Activated CD8-positive, alpha-beta memory T cell treated with anti-CD3 and anti-CD28 coated beads, Interleukin-2, amount 50 U/mL, for 1 hour (primary cell): ENCODE measurements at regions not wholly inside any gene's neighbourhood (a gene's known extent, or its start where the extent isn't known, plus 50 kb on each side); places are given as distances from the start of the nearest gene placed in this dataset.

ENCODE experiments used
- DNase-seq: peaks from one replicate; pipeline ENCODE4 v3.0.0-alpha.2; 2020; ENCODE audit errors: extremely low read depth

DNA sequence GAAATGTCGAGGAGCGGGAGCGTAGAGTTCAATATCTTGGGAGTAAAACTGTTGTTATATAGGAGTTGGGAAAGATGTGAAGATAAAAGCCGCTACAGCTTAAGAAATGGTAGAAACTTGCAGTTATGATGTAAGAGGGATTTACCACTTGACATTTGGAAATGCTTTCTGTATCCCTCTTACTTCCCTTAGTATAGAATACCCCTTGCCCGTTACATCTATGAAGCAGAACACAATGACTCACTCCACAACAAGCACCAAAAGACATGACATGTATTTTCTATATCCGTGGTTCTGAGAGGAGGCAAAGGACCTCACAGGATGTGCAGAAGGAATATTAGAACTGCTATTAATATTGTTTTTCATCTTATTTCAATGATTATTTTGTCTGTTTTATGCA lies 254.2 kb upstream of the NR2F2 start:
- no peak for DNase-seq

DNA sequence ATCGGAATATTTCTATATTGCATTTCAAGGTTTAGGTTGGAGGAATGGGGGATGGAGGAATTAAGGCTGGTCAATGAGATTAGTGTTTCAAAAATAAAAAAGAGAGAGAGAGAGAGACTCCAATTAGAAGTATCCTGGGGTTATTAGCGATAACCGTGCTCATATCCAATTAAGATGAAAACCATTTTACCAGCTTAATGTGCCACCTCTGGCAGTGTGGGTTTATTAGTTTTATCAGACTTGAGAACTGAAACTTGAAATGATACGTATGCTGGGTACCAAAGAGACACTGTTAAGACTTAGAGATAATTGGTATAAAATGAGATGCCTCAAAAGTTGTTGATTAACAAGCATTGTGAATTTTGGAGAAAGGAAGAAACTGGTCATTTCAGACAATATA lies 251.5 kb upstream of the NR2F2 start:
- no peak for DNase-seq

DNA sequence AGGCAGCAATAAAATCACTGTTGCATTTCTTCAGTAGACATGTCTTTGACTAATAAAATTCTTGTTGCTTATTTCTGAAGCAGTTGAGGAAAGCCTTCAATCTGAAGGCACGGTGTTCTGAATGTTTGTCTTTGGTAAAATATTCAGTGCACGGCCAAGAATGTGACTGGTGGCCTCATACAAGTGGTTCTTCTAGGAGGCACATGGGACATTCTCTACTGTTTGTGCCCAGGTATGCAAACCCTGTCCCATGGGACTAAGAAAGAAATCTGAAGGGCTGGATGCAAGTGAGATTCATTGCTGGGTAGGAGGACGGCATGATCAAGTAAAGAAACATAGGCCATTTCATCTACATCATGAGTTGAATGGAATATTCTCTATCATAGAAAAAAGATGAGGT lies 250.6 kb upstream of the NR2F2 start:
- DNase-seq: no peak

DNA sequence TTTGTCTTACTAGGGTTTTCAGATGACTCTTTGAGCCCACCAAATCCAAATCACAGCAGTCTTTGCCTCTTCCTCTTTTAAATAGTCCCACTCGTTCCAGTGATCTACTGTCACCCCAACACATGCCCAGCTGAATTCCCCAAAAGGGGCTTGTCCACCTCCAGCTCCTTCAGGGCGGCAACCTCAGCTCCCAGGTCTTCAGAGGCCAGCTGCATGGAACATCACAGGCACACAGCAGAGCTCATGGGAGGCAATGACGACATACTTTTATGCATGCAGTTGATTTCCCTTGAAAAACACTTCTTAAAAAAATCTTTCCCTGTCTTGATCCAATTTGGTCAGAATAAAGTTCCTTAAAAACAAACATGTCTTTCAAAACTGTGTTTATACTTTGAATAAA lies 244.3 kb upstream of the NR2F2 start:
- no peak for DNase-seq

DNA sequence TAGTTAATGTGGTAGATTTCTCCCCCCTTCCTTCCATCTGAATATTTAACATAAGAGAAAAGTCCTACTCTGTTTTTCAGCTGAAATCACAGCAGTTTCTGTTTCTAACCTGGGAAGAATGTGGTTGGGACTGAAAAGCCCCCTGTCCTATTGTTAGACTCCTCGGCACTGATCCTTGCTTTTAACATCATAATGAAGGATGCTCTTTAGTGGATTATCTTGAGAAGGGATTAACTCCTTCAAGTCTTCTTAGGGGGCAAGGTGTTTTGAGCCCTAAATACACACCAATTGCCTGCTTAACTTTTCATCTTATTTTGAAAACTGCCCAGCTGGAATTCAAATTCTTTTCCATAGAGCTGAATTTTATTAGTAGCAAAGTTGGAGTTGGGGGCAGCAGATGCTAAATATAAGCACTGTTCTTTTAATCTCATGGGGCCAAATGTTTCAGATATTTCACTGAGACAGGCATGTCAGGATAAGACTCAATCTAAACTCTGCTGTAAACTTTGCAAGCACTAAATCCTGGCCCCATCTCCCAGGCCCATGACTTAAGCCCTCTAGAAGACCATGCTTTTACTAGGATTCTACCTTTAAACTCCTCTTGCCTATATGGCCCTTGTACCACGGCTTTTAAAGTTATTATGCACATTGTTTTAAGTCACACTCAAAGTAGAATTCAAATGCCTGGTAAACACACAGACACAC lies 243.2 kb upstream of the NR2F2 start:
- no peak for DNase-seq

DNA sequence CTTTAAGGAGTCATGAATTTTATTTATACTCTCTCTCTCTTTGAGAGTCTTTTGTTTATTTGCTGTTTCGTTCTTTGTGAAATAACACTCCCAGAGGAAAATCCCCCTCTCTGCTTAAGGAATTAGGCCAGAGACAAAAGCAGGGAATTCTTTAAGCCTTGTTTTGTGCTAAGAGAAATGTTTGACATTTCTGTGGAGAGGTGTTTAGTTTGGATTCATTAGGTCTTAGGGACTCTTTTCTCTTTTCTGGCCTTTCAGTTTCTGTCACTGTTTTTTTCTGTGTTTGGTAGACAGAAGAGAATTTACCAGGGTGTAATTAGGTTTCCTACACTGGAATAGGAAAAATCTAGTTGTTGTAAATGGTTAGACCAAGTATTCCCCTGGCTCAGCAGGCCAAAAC lies 241.8 kb upstream of the NR2F2 start:
- no peak for DNase-seq

DNA sequence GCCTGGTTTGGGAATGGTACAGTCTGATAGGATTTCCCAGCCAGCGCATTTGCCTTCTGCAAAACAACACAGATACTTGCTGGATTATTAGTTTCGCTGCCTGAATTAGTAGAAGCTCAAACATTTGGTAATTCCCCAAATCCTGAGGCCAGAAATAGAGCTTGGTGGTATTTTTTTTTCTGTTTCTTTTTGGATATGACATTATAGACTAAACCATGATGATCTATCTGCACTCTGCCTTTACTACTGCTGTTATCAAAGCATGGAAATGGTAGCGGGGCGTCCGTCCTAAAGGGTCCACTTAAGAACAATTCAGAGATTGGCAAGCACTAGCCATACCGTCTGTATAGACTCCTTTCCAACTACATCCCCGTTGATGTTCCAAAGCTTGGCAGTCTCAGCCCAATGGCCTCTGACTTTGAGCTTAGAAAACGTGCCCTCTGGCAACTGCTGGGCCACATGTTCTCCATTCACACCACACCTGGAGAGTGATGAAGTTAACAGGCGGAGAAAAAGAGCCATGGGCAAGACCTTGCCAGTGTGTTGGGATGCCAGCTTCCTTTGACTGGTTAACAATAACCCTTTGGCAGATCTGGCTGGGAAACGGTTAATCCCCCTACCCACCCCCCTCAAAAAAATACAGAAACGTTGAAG lies 241.0 kb upstream of the NR2F2 start:
- no peak for DNase-seq

DNA sequence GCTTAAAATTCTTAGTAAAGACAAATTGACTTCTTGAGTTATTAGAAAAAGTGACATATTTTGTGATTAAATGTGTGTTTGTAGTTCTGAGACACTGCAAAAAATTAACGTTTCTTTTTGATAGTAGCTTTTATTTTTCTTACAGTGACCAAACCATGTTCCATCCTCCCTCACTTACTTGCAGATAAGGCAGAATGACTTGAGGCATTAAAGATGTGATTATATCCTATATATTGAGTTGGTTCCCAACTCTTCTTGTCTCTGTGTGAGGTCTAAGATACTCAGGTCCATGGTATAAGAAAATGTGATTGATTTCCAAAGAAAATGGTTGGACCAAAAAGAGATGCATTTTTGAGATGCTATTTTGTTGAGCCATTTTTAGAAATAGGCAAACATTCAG lies 238.3 kb upstream of the NR2F2 start:
- no peak for DNase-seq

DNA sequence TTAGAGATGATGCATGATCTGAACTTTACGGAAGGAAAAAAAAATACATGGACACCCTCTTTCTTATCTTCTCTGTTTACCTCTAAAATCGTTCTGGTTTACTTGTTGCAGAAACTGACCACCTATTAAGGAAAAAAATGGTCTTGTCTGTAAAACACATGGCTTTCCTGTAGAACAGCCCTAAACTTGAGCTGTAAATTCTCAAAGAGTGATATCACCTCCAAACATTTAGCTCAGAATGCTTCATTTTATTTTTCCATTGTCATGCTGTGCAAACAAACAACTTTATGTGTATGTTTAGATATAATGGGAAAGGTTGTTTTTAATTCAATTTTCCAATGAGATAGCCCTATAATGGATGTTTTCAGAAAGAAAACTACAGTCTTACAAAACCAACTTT lies 237.4 kb upstream of the NR2F2 start:
- DNase-seq: no peak

DNA sequence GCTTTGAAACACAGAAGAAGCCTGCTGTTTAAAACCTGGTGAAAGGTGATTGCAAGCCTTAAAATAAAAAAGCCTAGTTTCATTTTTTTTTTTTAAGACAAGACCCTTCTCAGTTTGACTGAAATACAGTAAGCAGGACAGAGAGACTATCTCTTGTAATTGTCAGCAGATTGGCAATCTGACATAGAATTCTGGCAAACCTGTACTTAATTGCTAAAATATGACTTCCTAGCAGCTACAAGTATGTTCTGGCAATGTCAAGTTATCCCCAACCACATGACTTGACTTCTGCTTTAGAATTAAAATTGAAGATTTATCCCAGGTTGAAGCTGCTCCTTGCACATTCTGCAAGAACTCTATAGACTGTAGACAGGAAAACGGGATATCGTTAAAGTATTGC lies 232.8 kb upstream of the NR2F2 start:
- no peak for DNase-seq

DNA sequence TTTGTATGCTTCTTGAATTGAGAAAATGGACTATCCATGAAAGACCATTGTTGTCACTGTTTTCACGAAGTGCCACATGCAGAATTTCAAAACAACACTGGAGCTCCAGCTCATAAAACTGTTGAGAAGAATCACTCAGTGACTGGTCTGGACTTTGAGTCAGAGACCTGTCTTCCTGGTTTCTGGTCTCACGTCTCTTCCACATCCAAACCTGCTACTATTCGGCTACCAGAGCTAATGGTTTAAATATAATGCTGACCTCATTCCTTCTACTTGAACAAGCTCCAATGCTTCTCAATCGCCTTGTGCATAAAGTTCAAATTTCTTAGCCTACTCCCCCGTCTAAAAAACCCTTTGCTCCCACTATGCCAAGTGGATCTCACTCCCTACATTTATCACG lies 227.9 kb upstream of the NR2F2 start:
- DNase-seq: no peak

DNA sequence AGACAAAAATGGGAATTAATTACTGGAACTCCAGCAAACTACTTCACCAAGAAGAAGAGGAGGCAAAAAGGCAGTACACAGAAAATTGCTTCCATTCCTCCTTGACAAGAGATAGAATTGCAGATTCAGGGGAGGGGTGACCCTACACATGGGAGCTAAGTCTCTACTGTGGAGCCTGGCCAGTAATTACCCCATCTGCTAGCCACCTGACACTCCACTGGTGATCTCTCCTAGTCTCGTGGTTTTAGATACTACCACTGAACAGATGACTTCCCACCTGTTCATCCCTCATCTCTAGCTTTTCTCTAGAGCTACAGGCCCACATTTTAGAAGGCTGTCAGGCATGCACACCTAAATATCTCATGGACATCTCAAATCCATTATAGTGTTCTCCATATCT lies 224.3 kb upstream of the NR2F2 start:
- DNase-seq: no peak

DNA sequence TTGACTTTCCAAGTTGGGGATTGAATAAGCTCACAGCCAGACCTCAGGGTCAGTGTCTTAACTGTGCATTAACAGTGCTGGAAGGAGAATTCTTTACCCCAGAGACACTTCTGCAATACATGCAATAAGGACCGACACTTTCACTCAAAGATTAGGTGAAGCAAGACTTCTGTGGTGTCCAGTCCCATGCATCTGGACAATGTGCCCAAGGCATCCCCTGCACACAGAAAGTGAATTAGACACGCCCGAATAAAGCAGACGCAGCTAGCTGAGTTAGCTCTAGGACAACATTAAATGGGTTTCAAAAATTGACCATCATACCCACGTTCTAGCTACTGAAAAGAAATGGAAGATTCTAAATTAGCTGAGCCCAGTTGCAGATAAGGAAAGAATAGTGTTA lies 223.9 kb upstream of the NR2F2 start:
- DNase-seq: no peak

DNA sequence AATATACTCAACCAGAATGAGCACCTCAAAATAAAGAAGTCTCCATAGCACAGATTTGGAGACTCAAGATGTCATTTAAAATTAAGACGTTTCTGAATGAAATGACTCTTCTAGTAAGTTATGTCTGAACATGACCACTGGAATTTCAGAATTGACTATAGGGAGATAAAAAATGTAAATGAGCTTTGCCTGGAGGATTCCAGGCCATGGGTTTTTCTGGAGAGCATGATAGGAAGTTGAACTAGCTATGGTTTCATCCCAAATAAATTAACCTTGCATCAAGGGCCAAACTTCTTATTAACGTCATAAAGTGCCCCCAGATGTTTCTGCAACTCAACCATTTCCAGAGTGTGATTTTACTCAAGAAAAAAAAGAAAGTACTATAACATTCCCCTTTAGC lies 222.6 kb upstream of the NR2F2 start:
- DNase-seq: no peak

DNA sequence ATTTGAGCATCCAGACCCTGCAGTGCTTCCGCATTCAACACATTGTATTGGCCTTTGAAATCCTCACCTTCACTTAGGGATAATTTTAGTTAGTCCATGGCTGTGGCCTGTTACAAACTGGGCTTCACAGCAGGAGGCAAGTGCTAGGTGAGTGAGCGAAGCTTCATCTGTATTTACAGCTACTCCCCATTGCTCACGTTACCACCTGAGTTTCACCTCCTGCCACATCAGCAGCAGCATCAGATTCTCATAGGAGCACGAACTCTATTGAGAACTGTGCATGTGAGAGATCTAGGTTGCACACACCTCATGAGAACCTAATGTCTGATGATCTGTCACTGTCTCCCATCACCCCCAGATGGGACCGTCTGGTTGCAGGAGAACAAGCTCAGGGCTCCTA lies 222.1 kb upstream of the NR2F2 start:
- no peak for DNase-seq

DNA sequence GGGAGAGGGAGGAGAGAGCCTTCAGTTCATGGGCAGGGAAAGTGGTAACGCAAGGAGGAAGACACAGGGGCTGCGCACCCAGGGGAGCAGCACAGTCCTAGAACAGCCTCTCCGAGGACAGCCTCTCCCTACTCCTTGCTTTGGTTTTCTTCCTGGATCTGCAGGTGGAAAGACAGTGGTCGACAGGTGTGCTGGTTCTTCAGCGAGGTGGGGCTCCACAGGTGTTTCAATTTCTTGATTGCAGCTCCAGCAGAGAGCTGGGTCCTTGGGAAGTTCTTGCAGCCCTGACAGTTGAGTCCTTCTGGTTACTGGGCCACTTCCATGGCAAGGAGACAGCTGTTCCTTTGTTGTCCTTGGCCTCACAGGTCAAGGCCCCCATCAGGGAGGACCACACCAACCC lies 220.7 kb upstream of the NR2F2 start:
- no peak for DNase-seq

DNA sequence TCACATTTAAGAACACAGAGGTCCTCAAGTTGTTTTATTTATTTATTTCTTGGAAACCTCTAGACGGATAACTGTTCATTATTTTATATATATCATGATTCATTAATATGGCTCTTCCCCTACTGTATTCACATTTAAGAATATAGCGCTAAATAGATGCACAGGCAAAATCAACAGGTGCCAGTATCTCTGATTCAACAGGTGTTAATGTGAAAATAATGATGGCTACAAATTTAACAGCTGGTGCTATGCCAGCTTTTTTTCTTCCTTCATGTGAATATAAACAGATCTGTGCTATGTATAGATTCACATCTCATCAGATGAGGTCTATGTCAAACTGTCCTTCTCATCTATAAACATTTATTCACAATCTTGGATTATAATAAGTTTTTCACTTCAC lies 218.5 kb upstream of the NR2F2 start:
- no peak for DNase-seq

DNA sequence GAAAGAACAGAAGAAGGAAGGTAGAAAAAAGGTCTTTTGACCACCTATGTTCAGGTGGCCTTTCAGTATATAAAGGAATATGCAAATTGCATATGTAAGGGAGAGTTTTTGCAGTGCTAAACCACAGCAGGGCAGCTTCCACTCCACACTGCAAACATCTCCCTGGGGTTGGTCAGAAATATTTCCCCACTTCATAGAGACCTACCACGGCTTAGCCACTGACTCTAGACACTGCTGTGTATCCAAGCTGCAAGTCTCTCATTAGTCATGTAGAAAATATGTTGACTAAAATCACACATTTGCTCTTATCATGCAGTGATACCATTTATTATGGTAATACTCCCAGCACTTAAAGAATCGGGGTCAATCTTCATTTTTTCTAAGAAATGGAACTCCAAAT lies 214.9 kb upstream of the NR2F2 start:
- DNase-seq: no peak

DNA sequence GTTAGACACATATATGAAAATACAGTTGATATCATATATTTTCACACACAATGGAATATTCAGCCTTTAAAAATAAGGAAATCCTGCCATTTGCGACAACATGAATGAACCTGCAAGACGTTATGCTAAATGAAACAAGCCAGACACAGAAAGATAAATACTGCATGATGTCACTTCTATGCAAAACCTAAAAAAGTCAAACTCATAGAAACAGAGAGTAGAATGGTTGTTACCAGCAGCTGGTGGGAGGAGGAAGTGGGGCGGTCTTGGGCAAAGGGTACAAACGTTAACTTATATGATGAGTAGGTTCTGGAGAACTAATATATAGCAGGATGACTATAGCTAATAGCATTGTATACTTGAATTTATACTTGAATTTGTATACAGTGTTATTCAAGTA lies 213.2 kb upstream of the NR2F2 start:
- DNase-seq: no peak

DNA sequence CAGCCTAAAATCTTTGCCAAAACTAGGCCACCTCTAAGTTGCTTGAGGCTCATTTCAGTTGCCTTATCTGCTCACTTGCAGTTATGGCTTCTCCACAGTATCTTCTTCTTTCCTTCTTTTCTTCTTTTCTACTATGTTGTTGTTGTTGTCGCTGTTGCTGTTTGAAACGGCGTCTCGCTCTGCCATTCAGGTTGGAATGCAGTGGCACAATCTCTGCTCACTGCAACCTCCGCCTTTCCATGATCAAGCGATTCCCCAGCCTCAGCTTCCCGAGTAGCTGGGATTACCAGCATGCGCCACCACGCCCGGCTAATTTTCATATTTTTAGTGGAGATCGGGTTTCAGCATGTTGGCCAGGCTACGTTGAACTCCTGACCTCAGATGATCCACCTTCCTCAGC lies 210.8 kb upstream of the NR2F2 start:
- DNase-seq: no peak

DNA sequence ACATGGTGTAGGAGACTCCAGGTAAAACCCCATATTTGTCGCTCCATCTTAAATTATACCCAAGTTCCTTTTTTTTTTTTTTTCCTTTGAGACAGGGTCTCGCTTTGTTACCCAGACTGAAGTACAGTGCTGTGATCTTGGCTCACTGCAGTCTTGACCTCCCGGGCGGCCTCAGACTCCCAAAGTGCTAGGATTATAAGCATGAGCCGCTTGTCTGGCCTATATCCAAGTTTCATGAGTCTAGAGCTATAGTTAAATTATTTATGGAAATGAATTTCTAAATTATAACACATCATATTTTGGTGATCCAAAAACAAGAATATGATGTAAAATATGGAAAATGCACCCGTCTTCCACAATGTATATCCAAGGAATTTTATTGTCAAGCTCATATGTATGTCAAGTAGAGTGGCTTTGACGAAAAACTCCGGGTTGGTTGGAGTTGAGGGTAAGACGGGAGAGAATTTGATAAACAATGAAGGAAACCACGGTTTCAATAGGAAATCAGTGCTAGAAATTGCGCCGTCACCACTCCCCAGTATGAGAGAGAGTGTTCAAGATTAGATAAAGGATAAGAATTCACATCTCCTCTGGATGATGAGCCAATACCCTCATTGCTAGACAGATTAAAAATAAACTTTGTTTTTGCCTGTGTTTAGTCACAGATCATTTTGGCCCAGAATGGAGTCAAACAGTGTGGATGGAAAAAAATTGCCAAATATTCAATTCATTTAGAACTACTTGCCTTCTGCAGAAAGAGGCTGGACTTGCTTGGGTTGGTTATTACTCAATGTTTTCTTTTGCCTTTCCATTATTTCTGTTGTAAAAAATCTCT lies 209.2 kb upstream of the NR2F2 start:
- DNase-seq: no peak

DNA sequence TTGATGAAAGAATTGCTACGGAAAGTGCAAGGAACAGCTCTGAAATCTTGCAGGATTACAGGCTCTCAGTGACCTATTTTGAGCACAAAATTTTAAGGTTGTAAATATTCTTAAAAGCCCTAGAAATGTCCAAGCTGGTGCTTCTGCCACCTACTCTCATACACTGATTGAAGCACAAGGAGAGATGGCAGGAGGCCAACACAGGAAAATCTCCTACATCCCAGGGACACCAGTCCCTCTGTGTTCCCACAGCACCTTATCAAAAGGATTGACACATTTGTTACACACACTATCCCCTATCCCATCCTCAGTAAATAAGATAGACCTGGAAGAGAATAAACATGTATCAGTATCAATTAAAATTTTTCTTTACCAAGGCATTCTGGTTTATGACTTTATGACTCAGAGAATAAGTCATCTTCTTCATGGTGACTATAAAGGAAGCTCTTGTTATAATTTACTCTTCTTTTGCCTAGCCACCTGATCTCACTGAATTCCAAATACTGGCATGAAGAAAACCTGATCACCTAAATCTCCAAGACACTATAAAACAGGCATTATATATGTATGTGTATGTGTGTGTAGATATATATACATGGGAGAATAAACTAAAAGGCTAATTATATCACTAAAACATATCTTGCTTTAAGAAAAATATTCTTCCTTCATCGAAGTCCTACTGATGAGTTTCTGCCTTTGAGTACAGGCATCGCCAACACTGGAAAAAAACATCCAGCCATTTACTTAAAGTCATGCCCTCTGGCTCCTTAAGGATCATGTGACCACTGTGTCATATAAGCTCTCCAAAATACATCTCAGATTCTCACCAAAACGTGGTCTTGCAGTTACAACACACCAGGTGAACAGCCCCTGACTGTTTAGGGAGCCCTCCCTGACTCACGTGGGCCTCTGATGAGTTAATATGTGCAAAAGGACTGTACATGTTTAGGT lies 208.1 kb upstream of the NR2F2 start:
- no peak for DNase-seq
